CD4-positive, alpha-beta T cell treated with Interleukin-17A for 4 hours (primary cell): ENCODE measurements at regions not wholly inside any gene's neighbourhood (a gene's known extent, or its start where the extent isn't known, plus 50 kb on each side); places are given as distances from the start of the nearest gene placed in this dataset.

Experiments
- DNase-seq: peaks from one replicate; pipeline ENCODE4 v3.0.0-alpha.2; 2020; ENCODE audit warnings: mixed read lengths

- no peak for DNase-seq
These were observed 50.6 kb upstream of the SMNDC1 start for GRCh38 chr10:110355141-110355831.

- peak; percentile 40 for DNase-seq
These were observed 51.4 kb upstream of the SMNDC1 start for GRCh38 chr10:110355922-110356627.

DNA sequence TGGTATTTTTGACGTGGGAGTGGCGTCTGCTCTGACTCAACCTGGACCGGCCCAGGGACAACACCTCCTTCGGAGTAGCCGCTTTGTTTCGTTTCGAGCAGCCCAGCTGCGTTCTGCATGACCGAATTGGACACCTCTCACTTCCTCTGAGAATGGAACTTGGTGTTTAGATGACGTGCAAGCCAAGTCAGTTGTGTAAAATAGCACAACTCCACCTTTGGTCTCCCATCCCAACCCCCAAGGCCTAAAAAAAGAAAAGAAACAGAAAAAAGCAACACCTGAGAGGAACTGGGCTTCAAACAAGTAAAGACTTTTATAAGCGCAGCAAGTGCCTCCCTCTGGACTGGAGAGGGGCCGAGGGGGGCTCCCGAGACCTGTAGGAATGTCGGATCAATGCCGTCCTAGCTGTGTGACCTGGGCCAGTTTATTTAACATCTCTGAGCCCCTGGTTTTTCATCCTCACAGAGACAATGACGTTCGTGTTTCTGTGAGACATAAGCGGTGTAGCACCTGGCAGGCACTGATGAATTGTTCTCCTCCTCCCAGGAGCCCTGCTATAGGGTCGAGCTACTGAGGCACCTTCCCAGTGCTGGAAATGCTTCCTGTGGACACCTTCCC lies 52.0 kb upstream of the SMNDC1 start:
- DNase-seq: peak; percentile 55

DNA sequence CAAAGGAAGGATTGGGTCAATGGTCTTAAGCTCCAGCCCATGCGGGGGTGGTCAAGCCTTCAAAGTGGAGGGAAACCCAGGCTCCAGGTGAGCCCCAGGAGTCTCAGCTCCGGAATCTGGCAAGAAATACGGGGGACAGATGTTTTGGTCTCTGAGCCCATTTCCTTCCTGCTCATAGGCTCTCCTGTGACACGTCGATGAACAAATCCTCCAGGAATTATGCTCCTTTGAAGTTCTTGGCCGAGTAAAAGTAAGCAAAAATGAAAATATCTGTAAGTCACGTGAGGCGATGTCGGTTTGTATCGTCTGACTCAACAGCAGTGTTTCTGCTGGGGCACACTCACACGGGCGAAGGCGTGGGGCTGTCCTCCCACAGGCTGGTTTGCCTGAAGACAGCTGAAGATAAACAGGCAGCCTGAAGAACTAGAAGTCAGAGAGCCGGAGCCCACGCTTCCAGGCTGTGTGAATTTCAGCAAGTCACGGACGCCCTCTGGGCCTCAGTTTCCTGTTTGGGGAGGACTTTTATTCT lies 52.6 kb upstream of the SMNDC1 start:
- DNase-seq: peak; percentile 69

GRCh38 chr10:110357871-110358270 lies 53.2 kb upstream of the SMNDC1 start:
- DNase-seq: no peak

DNA sequence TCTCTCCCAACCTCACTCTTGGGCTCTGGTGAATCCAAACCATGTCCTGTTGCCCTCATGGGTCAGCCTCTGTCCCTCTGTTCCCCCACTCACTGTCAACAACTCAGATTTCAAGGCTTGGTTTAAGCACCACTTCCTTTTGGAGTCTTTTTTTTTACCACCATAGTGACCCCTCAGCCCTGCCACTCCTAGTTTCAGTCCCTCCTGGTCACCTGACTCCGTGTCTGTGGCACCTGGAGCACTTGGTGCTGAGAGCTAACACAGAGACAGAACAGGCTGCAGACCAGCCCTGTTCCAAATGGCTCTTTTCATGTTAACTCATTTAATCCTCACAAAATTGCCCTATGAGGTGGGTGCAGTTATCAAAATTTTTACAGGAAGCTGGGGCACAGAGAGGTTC lies 53.6 kb upstream of the SMNDC1 start:
- no peak for DNase-seq

- DNase-seq: no peak
These were observed 54.3 kb upstream of the SMNDC1 start for GRCh38 chr10:110358869-110359629.

DNA sequence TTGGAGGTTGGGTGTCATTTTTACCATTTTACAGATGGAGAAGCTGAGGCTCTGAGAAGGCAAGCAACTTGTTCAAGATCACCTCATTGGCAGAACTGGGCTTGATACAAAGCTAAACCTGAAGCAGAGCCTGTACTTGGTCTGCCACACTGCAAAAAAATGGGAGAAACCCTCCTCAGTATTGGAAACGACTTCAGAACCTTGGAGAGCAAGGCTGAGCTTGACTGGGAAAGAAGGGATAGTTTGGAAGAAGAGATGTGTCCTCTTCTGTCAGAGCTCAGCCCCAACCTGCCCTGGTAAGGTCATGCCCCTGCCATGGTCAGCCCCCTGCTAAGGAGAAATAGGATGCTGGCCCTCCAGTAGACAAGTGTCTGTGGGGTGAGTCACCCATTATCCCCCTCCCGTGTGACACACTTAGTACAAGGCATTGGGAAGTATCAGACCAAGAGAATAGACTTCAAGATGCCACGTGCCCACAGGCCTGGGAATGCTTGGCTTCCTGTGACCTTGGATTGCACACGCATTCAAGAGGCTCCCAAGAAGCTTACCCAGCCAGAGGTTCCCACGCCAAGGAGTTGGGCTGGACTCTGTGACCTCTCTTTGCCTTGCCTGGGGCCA lies 56.2 kb upstream of the SMNDC1 start:
- no peak for DNase-seq

DNA sequence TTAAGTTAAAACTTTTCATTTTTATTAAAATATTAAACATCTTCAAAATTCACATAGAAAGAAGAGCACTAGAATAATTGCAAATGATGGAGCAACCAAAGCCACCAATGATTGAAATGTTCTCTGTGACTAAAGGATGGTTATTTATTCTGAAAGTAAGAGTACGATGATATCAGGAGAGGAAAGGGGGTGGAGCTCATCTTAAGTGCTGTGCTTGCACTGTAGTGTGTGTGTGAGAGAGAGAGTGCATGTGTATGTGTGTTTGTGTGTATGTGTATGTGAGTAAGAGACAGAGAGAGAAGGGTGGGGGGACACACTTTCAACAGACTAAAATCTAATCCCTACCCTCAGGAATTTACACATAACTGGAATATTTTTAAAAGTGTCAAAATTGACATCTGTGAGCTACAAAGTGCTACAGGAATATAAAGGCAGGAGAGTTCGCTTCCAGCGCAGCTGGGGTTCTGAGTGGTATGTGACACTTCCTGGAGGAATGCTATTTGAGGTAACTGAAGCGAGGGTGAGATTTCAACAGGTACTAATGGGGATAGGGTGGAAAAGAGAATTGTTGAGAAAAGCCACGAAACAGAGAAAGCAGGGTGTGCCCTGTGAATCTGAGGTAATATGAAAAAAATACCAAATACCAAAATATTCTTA lies 57.2 kb upstream of the SMNDC1 start:
- DNase-seq: no peak

DNA sequence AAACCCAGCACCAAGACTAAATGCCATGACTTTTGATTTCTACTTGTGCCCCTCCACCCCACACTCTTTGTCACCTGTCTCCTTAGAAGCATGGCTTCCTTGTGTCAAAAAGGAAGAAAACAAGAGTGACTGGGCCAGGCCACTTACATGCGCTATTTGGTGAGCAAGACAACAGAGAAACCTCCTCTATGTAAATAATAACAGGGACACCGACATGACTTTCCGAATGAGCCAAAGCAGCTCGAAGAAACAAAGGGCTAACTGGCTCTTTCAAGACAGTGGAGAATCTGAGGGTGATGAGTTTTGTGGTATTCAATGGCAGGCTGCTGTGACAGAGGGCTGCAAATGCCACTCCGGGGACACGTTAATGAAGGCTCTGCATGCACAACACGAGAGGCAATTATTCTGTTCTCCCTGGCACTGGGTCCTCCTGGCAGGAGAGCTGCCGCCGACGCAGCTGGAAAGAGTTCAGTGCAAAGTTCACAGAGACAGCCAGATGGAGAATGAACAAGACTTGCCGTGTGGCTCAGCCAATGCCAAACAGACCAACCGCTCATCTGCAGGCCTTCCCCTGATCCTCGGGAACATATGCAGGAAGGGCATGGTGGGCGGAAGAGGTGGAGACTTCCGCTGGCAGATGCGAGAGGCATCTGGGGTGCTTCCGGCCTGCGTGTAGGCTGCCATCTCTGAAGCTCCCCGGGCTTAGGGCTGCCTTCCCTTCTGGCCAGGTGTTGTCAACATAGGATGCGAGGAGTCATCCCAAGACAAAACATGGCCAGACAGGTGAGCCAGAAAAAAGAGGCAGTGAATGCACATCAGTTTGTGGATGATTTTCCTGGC lies 59.1 kb upstream of the SMNDC1 start:
- DNase-seq: peak; percentile 42

DNA sequence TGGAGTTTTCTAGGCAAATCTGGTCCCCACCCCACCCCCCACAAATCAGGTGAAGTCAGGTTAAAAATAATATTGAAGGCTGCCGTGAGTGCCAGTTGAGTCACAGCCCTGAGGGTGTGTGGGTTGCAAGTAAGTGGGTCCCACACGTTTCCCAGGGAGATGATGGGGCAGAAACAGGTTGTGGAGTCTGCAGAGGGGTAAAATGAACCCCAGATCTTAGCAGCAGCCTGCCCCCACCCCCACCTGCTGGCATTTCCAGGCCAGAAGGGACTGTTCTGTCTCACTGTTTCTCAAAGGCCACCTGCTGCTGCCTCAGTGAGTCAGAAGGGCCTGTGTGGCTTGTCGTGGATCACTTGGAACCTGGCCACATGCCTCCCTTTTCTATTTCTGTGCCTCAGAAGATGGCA lies 59.8 kb upstream of the SMNDC1 start:
- no peak for DNase-seq

GRCh38 chr10:110365356-110366143 lies 60.8 kb upstream of the SMNDC1 start:
- DNase-seq: no peak

- DNase-seq: no peak
These were observed 61.9 kb upstream of the SMNDC1 start for GRCh38 chr10:110366635-110367034.

GRCh38 chr10:110368002-110368401 lies 63.3 kb upstream of the SMNDC1 start:
- no peak for DNase-seq

DNA sequence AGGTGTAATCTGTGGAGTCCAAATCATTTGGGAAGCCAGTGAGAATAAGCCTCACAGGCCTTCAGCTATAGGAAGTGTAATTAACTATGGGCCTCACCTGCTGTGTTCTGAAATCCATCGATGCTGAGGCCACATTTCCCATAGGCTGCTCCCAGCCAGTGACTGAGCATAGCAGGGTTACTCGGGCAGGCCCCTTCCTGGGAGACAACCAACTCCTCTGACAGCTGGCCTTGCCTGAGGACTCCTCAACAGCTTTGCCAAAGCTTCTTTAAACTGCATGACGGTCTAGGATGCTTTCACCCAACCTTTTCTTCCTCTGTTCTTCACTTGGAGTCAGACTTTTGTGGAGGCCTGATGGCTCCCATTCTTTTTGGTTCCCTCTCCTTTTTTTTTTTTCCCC lies 63.8 kb upstream of the SMNDC1 start:
- DNase-seq: no peak

DNA sequence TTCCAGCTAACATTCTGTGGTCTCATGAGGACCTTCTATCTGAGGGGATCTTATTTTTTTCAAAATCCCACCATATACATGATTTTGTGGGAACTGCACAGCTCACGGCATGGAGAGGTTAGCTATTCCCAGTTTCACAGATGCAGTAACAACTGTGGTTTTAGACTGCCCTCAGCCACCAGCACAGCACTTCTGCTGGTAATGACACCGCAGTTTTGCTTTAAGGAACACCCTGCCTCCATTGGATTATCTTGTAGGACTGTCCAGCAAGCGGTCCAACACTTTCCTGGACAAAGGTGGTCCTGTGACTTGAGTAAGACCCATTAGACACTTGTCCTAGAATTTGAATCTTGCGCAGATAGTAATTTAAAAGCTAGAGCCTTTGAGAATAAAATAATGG lies 65.3 kb upstream of the SMNDC1 start:
- DNase-seq: no peak

DNA sequence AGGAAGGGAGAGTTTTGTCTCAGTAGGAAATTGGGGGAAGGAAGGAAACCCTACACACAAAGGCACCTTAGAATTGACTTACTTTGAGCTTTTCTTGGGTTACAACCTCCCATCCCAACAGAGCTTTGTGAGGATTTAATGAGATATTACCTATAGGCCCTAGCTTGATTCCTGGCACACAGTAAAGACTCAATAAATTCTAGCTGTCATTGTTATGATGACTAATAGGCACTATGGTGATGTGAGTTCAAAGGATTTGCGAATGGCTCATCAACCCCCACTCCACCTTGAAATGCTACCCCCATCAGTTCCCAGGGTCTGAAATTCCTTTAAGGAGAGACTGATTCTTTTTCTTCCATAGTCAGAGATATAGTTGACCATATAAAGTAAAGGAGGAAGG lies 67.9 kb upstream of the SMNDC1 start:
- no peak for DNase-seq

DNA sequence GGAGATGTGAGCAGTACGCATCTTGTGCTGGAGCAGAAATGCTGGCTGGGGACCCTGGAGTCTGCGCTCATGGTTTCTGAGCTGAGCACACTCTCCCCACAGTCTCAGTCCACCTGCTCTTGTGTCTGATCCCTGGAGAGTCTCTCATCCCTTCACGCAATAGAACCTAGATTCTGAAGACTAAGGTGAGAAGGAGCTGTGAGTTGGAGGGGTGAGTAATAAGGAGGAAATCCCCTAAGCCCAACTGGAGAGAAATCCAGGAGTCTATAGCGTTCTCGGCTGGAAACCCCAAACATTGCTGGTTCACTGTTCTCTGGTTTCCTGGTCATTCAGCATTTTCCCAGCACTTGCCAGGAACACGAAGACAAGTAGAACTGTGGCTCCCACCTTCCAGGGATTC lies 68.3 kb upstream of the SMNDC1 start:
- no peak for DNase-seq

- no peak for DNase-seq
These were observed 69.3 kb upstream of the SMNDC1 start for GRCh38 chr10:110373857-110374654.

DNA sequence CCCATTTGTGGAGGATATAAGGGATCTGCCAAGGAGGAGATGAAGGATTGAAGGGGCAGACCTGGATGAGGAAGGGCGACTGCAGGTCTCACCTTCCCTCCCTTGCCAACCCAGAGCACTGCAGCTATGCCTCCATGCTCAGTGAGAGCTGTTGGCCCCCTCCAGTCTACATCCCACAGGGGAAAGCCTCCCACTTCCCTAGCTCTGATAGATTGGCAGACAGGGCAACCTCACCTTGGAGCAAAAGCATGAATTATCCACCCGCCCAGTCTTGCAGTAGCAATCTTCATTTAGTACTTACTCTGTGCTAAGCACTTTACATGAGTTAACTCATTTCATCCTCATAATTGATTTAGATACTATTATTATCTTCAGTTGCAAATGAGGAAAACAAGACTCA lies 70.4 kb upstream of the SMNDC1 start:
- no peak for DNase-seq
